Activated naive CD4-positive, alpha-beta T cell treated with Interleukin-2 at 50 U/mL for 16 hours (primary cell): ENCODE measurements at regions not wholly inside any gene's neighbourhood (a gene's known extent, or its start where the extent isn't known, plus 50 kb on each side); places are given as distances from the start of the nearest gene placed in this dataset.

Experiments used
- DNase-seq: peaks from one replicate; pipeline ENCODE4 v3.0.0-alpha.2; 2020

DNA sequence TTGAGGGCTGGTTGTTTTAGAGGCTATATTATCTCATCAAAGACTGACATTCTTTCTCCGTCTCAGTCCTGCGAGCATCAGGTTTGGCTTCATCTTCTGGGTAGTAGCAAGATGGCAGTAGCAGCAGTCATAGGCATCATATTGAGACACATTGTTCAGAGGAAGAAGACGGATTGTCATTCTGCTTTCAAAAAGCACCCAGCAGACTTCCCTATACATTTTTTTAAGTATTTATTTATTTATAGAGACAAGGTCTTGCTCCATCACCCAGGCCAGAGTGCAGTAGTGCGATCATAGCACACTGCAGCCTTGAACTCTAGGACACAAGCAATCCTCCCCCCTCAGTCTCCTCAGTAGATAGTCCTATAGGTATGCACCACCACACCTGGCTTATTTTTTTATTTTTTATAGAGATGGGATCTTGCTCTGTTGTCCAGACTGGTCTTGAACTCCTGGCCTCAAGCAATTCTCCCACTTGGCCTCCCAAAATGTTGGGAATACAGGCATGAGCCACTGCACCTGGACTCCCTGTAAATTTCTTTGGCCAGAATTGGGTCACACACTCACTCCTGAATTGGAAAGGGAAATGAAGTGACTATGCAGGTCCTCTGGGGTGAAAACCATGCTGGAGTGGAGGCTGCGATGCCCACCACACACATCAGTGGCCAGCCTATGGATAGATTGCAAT, 125.4 kb downstream of the SLC38A6 start:
- no peak for DNase-seq

DNA sequence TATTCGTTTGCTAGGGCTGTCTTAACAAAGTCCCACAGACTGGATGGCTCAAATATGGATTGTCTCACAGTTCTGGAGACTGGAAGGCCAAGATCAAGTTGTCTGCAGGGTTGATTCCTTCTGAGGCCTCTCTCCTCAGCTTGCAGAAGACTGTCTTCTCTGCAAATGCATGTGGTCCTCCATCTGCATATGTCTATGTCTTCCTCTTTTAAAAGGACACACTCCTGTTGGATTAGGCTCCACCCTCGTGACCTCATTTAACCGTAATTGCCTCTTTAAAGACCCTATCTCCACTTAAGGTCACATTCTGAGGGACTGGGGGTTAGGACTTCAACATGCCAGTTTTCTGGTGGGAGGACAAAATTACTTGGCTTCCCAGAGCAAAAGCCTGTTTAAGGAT, 123.3 kb downstream of the SLC38A6 start:
- DNase-seq = no peak

GRCh38 chr14:61103541-61104339, 122.7 kb downstream of the SLC38A6 start:
- peak; percentile 24 for DNase-seq

DNA sequence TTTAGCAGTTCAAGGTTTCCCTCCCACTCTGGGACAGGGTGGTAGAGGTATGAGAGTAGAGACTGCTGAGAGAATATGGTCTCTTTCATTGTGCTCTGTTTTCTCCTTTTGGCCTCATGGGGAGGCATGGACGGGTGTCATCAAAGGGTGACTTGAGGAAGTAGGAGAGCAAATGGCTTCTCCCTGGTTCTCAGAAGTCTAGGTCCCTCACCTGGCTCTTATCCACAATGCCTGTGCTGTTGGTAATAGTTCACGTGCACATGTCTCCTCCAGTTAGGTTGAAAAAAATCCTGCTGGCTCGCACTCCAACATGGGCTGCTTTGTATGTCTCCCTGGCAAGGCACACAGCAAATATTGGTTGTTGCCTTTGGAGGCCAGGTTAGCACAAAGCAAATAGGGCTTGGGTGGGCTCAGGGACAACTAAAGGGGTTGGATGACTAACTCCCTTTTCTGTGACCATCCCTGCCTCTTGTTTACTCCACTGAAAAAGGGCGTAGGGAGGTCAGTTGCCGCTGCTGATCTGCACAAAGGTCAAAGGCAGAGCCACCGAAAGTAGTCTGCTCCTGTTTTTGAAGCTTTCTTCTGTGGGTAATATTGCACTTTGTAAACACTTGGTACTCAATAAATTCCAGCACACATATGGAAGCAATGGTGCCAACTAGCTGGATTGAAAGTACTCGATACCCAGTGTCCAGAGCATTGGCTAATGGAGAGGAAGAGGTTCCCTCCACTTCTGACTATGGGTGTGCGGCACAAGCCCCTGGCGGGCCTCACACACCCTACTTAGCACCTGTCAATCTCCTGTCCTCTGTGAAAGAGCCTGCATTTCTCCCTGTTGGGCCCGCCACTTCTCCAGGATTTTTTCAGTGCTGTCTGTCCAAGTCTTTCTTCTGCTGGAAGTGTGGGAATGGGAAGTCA, 121.8 kb downstream of the SLC38A6 start:
- DNase-seq = no peak
